ENCODE measurements at regions not wholly inside any gene's neighbourhood (a gene's known extent, or its start where the extent isn't known, plus 50 kb on each side); places are given as distances from the start of the nearest gene placed in this dataset.

GRCh38 chr3:159923956-159924355 is 64.7 kb upstream of the IL12A start:
- H2AFZ ChIP-seq (ENCODE audit: low read length), result peak overlapping the region; percentile 18
- H3K4me1 ChIP-seq (ENCODE audit: insufficient read depth, low read length), result peaks cover 26% of the 10 kb centered on the region
- H3K79me2 ChIP-seq (ENCODE audit: insufficient read depth, low read length), result no peaks in the 10 kb centered on the region
- peak; percentile 36 for DNase-seq (ENCODE audit: insufficient read length, low spot score, missing footprints)
- no peaks in the 10 kb centered on the region for H3K36me3 ChIP-seq (ENCODE audit: insufficient read depth, low read length)
- H3K27ac ChIP-seq (ENCODE audit: low read depth, low read length), result no peak overlapping the region
- H3K4me2 ChIP-seq (ENCODE audit: insufficient read depth, low read length), result no peak overlapping the region
- no peaks in the 10 kb centered on the region for H4K20me1 ChIP-seq (ENCODE audit: insufficient read depth, low read length)
- no peak for TF ChIP-seq CTCF (IDR thresholded peaks at IDR 0.05; ENCODE audit: extremely low read depth, low read depth, low read length)
- H3K27me3 ChIP-seq (ENCODE audit: insufficient read depth, low read length), result no peaks in the 10 kb centered on the region
- no peak overlapping the region for H3K4me3 ChIP-seq (ENCODE audit: insufficient read depth, low read length)
- H3K9me3 ChIP-seq (ENCODE audit: low read depth, low read length), result no peaks in the 10 kb centered on the region

GRCh38 chr3:159924411-159924810 is 64.2 kb upstream of the IL12A start:
- no peak for TF ChIP-seq CTCF (IDR thresholded peaks at IDR 0.05; ENCODE audit: extremely low read depth, low read depth, low read length)
- Histone ChIP-seq H3K9me3 (ENCODE audit: low read depth, low read length) (no peaks in the 10 kb centered on the region), H3K79me2 (ENCODE audit: insufficient read depth, low read length) (no peaks in the 10 kb centered on the region), H2AFZ (ENCODE audit: low read length) (no peak overlapping the region), H3K4me2 (ENCODE audit: insufficient read depth, low read length) (no peak overlapping the region), H3K4me1 (ENCODE audit: insufficient read depth, low read length) (peaks cover 31% of the 10 kb centered on the region), H3K4me3 (ENCODE audit: insufficient read depth, low read length) (no peak overlapping the region), H3K36me3 (ENCODE audit: insufficient read depth, low read length) (no peaks in the 10 kb centered on the region), H3K27me3 (ENCODE audit: insufficient read depth, low read length) (no peaks in the 10 kb centered on the region), H4K20me1 (ENCODE audit: insufficient read depth, low read length) (no peaks in the 10 kb centered on the region), H3K27ac (ENCODE audit: low read depth, low read length) (no peak overlapping the region)
- DNase-seq (ENCODE audit: insufficient read length, low spot score, missing footprints), result peak; percentile 19

GRCh38 chr3:159925248-159925647 is 63.4 kb upstream of the IL12A start:
- no peak overlapping the region for H3K4me2 ChIP-seq (ENCODE audit: insufficient read depth, low read length)
- H3K36me3 ChIP-seq (ENCODE audit: insufficient read depth, low read length), result no peaks in the 10 kb centered on the region
- no peaks in the 10 kb centered on the region for H4K20me1 ChIP-seq (ENCODE audit: insufficient read depth, low read length)
- H3K4me1 ChIP-seq (ENCODE audit: insufficient read depth, low read length), result peaks cover 32% of the 10 kb centered on the region
- no peak for DNase-seq (ENCODE audit: insufficient read length, low spot score, missing footprints)
- no peak overlapping the region for H2AFZ ChIP-seq (ENCODE audit: low read length)
- H3K27me3 ChIP-seq (ENCODE audit: insufficient read depth, low read length), result no peaks in the 10 kb centered on the region
- TF ChIP-seq CTCF (IDR thresholded peaks at IDR 0.05; ENCODE audit: extremely low read depth, low read depth, low read length), result no peak
- no peak overlapping the region for H3K4me3 ChIP-seq (ENCODE audit: insufficient read depth, low read length)
- no peaks in the 10 kb centered on the region for H3K9me3 ChIP-seq (ENCODE audit: low read depth, low read length)
- no peak overlapping the region for H3K27ac ChIP-seq (ENCODE audit: low read depth, low read length)
- H3K79me2 ChIP-seq (ENCODE audit: insufficient read depth, low read length), result no peaks in the 10 kb centered on the region

- Histone ChIP-seq H3K27ac (ENCODE audit: low read depth, low read length) (no peak overlapping the region), H3K79me2 (ENCODE audit: insufficient read depth, low read length) (no peaks in the 10 kb centered on the region), H3K36me3 (ENCODE audit: insufficient read depth, low read length) (no peaks in the 10 kb centered on the region), H3K4me1 (ENCODE audit: insufficient read depth, low read length) (peaks cover 32% of the 10 kb centered on the region), H2AFZ (ENCODE audit: low read length) (no peak overlapping the region), H4K20me1 (ENCODE audit: insufficient read depth, low read length) (no peaks in the 10 kb centered on the region), H3K4me3 (ENCODE audit: insufficient read depth, low read length) (no peak overlapping the region), H3K27me3 (ENCODE audit: insufficient read depth, low read length) (no peaks in the 10 kb centered on the region), H3K4me2 (ENCODE audit: insufficient read depth, low read length) (no peak overlapping the region), H3K9me3 (ENCODE audit: low read depth, low read length) (no peaks in the 10 kb centered on the region)
- no peak for TF ChIP-seq CTCF (IDR thresholded peaks at IDR 0.05; ENCODE audit: extremely low read depth, low read depth, low read length)
- DNase-seq (ENCODE audit: insufficient read length, low spot score, missing footprints), result no peak
Observed at GRCh38 chr3:159926573-159926972, 62.1 kb upstream of the IL12A start.

All from osteoblast (primary cell).